ENCODE measurements at regions not wholly inside any gene's neighbourhood (a gene's known extent, or its start where the extent isn't known, plus 50 kb on each side); places are given as distances from the start of the nearest gene placed in this dataset.

GRCh38 chr14:96729889-96730288 is 67.3 kb upstream of the VRK1 start:
- DNase-seq: no peak

GRCh38 chr14:96730386-96730785 is 66.8 kb upstream of the VRK1 start:
- no peak for DNase-seq

- no peak for DNase-seq
These were observed 63.0 kb upstream of the VRK1 start for GRCh38 chr14:96734076-96734622.

GRCh38 chr14:96735526-96735925 is 61.7 kb upstream of the VRK1 start:
- no peak for DNase-seq

- no peak for DNase-seq
These were observed 60.7 kb upstream of the VRK1 start for GRCh38 chr14:96736439-96736838.

GRCh38 chr14:96737881-96738280 is 59.3 kb upstream of the VRK1 start:
- no peak for DNase-seq

- no peak for DNase-seq
These were observed 57.8 kb upstream of the VRK1 start for GRCh38 chr14:96739200-96739910.

- DNase-seq: peak; percentile 76
These were observed 55.8 kb upstream of the VRK1 start for GRCh38 chr14:96741151-96741977.

GRCh38 chr14:96744262-96744661 is 52.9 kb upstream of the VRK1 start:
- DNase-seq: no peak

- no peak for DNase-seq
These were observed 51.6 kb upstream of the VRK1 start for GRCh38 chr14:96745500-96746051.

- no peak for DNase-seq
These were observed 51.1 kb upstream of the VRK1 start for GRCh38 chr14:96746101-96746500.

GRCh38 chr14:96747006-96747405 is 50.2 kb upstream of the VRK1 start:
- DNase-seq: no peak

Measured in CD4-positive, alpha-beta T cell treated with Interleukin-12 subunit alpha and Interleukin-12 subunit beta, for 1 hour (primary cell).